HG02571 (cell line): ENCODE measurements at regions not wholly inside any gene's neighbourhood (a gene's known extent, or its start where the extent isn't known, plus 50 kb on each side); places are given as distances from the start of the nearest gene placed in this dataset.

Experiments
- ATAC-seq: cut with Tn5 transposase; IDR thresholded peaks from one replicate; pipeline ENCODE4 v1.9.1; 2021; ENCODE audit warnings: mild to moderate bottlenecking, moderate library complexity; ENCODE audit not compliant: unreplicated experiment

GRCh38 chr7:85602196-85602595 lies 415.3 kb upstream of the SEMA3D start:
- ATAC-seq: no peak

- ATAC-seq: no peak
Measured at GRCh38 chr7:85600395-85600794, 413.5 kb upstream of the SEMA3D start.

GRCh38 chr7:85596827-85597226 lies 410.0 kb upstream of the SEMA3D start:
- ATAC-seq: no peak

GRCh38 chr7:85595750-85596178 lies 408.9 kb upstream of the SEMA3D start:
- no peak for ATAC-seq

GRCh38 chr7:85593355-85593754 lies 406.5 kb upstream of the SEMA3D start:
- ATAC-seq: no peak

GRCh38 chr7:85587785-85588184 lies 400.9 kb upstream of the SEMA3D start:
- no peak for ATAC-seq

- ATAC-seq: no peak
Measured at GRCh38 chr7:85586091-85586490, 399.2 kb upstream of the SEMA3D start.

- ATAC-seq: no peak
Measured at GRCh38 chr7:85583131-85583953, 396.5 kb upstream of the SEMA3D start.

GRCh38 chr7:85573844-85574243 lies 387.0 kb upstream of the SEMA3D start:
- ATAC-seq: no peak

GRCh38 chr7:85573346-85573745 lies 386.5 kb upstream of the SEMA3D start:
- no peak for ATAC-seq

GRCh38 chr7:85570898-85571297 lies 384.0 kb upstream of the SEMA3D start:
- no peak for ATAC-seq

- no peak for ATAC-seq
Measured at GRCh38 chr7:85567983-85568382, 381.1 kb upstream of the SEMA3D start.

GRCh38 chr7:85566095-85566794 lies 379.4 kb upstream of the SEMA3D start:
- no peak for ATAC-seq

- no peak for ATAC-seq
Measured at GRCh38 chr7:85565276-85565675, 378.4 kb upstream of the SEMA3D start.

- ATAC-seq: no peak
Measured at GRCh38 chr7:85564861-85565260, 378.0 kb upstream of the SEMA3D start.

- no peak for ATAC-seq
Measured at GRCh38 chr7:85561706-85562105, 374.9 kb upstream of the SEMA3D start.

- ATAC-seq: peak; percentile 76
Measured at GRCh38 chr7:85554236-85555178, 367.7 kb upstream of the SEMA3D start.

- ATAC-seq: no peak
Measured at GRCh38 chr7:85535974-85536729, 349.3 kb upstream of the SEMA3D start.

- ATAC-seq: no peak
Measured at GRCh38 chr7:85529831-85530230, 343.0 kb upstream of the SEMA3D start.

- no peak for ATAC-seq
Measured at GRCh38 chr7:85529201-85529600, 342.3 kb upstream of the SEMA3D start.
